ENCODE measurements at regions not wholly inside any gene's neighbourhood (a gene's known extent, or its start where the extent isn't known, plus 50 kb on each side); places are given as distances from the start of the nearest gene placed in this dataset.

- DNase-seq: no peak
Observed at GRCh38 chr9:7388755-7389154, 410.8 kb downstream of the DMAC1 start.

GRCh38 chr9:7387840-7388239 is 411.7 kb downstream of the DMAC1 start:
- DNase-seq: no peak

GRCh38 chr9:7382304-7382703 is 417.3 kb downstream of the DMAC1 start:
- no peak for DNase-seq

DNA sequence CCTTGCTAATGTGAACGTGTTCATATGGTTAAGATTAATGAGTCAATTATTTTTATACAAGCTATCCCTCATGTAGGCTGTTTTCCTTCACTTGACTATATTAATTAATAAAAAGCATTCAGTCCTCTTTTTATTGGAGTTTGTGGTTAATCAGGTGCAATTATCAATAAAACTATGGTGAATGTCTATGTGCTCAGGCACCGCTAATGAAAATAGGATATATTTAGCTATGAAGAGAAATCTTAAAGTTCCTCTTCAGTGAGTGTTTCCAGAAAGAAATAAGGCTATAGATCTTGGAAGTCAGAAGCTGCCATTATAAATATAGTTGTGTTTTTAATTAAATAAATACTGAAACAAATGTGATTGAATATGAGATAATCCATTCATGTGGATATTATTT is 422.1 kb downstream of the DMAC1 start:
- DNase-seq: no peak

GRCh38 chr9:7376833-7377232 is 422.7 kb downstream of the DMAC1 start:
- DNase-seq: no peak

DNA sequence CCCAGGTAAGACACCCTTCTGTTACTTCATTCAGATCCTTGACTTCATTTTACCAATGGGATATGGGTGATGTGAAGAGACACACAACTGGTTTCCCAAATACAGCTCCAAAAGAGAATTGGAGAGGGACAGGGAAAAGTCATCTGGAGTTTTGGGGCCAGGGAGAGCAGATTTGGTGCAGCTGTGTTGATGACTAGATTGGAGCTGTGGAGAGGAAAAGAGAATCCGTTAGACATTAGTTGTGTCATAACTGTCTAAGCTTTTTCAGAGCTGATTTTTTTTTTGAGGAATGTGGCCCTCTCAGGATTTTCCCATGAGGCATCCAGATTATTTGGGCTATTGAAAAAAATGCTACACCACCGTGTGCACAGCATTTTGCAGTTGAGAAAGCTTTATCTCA is 423.4 kb downstream of the DMAC1 start:
- no peak for DNase-seq

DNA sequence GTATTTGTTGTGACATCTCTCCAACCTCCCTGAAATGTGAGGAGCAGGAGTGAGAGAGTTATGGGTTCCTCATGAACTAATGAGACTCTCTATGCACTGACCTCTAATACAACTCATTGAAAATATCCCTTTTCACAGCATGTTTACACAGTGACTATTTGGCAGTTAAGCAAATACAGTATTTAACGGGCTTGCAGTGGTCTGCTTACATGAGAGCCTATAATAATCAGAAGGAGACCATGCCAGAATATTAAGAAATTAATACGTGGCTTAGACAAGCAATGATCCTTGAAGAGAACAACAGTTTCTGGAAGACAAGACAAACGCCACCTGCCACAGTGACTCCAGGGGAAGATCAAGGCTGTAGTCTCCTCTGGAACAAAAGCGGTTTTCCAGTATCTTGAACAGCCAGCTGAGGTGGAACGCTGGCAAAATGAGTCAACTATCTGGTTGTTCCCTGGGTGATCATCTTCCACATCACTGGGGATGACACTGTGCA is 424.5 kb downstream of the DMAC1 start:
- no peak for DNase-seq

DNA sequence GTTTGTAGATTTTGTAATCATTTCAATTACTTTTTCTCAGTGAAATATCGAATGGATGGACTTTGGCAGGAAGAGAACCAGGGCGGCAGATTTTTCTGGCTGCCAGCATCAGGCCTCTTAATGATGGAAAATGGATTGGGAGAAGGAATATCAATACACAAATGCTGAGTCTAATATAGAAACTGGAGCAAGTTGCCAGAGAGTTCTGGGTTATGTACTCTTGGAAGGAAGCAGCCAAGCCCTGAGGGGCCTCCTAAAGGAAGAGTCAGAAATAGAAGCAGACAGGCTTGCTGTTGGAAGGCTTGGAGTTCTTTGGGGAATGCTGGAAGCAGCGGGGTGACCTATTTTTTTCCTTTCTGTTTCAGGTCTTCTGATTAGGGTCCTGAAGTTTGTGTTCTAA is 428.6 kb downstream of the DMAC1 start:
- no peak for DNase-seq

DNA sequence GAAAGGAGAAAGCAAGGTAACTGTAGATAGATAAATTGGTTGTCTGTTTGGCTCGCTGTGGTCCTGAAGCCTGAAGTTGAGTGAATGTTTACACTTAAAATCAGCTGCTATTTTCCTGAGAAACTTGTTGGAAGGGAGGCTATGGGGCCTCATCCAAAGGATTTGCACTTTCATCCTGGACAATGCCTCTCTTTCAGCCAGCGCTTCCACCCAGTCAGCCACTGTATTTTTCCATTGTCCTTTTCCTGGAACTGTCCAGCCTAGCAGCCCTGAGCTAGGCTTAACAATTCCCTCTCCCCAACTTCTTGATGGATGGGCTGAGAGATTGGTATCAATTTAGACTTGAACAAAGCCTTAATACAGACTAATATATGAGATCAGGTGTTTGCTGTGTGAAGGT is 429.2 kb downstream of the DMAC1 start:
- DNase-seq: no peak

GRCh38 chr9:7369384-7369821 is 430.2 kb downstream of the DMAC1 start:
- DNase-seq: peak in 1 of 4 experiments; percentile 10

DNA sequence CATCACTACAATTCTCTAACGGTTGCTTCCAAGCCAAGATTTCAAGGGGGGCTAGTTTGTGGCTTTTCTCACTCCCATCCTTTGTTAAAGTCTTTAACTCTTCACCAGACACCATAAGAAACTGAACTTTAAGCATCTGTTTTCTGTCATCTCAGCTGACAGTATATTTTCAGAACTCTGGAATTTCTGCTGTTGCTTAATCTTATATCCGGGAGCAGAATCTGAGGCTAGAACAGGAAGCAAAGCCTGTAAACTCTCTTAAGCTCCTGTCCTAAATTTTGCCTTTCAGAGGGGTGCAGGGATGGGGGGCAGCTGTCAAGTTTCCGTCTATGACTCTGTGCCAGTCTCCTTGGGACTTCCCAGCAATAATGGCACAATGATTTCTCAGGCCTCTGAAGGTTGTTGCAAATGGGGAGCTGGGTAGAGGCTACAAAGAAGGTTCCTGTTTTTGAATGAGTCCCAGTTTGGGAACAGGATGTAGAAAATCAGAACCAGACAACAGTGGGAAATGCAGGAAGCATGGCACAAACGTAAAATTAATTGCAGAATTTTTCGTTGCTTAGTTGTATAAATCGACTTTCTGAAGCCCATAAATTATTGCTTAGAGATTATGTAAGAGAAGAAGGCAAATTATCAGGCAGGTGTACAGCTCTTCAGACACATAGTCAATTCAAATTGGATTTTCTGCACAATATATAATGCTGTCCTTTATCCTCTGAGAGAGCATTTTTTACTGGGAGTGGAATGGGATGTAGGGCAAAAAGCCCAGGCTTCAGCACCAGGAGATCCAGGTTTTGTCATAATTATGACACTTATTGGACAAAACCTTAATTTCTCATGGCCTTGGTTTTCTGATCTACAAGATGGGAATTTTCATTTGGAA is 430.9 kb downstream of the DMAC1 start:
- peak; percentile 43 to 79 (median 55) for DNase-seq

DNA sequence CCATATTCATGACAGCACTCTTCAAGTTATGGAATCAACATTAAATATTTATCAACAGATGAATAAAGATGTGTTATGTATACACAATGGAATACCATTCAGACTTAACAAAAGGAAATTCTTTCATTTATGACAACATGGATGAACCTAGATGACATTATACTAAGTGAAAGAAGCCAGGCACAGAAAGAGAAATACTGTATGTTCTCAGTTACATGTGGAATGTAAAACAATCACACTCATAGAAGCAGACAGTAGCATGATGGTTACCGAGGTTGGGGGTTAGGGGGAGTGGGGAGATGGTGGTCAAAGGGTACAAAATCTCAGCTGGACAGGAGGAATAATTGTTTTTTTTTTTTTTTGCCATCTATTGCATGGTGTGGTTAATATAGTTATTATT is 431.9 kb downstream of the DMAC1 start:
- no peak for DNase-seq

DNA sequence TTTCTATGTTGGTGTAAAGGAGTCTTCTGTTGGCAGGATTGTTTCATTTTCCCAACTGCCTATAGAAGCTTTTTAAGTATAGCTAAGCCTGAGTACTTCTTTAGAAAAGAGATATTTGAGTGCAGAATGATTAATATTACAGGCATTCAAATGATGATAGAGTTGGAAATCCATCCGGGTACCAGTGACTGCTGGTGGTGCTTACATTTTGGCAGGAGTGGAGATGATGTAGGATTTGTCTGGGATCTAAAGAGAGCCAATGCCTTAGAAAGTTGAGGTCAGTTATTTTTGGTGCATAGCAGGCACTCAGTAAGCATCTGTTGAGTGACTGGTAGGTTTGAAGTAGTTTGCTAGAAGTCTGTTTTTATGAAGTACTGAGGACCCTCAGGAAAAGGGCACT is 433.5 kb downstream of the DMAC1 start:
- no peak for DNase-seq

GRCh38 chr9:7363777-7364477 is 435.7 kb downstream of the DMAC1 start:
- DNase-seq: no peak

DNA sequence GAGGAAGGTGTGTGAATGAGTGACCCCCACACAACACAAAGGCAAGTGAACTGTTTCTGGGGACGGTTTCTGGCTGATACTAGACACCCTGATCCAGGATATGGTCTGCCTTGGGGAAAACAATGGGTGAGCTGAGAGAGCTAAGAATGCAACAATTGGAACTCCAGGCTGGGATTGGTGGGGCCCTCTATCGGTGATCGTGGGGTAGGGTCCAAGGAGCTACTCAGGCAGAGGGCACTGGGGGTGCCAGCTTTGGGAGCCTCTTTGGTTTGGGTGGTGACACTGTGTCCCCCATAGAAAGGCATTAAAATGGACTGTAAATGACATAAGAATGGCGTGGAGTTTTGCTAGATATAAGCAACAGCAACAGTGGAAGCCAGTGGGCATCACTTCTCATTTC is 439.1 kb downstream of the DMAC1 start:
- DNase-seq: no peak

- DNase-seq: peak in 1 of 4 experiments; percentile 20
Observed at GRCh38 chr9:7358876-7359275, 440.7 kb downstream of the DMAC1 start.

DNA sequence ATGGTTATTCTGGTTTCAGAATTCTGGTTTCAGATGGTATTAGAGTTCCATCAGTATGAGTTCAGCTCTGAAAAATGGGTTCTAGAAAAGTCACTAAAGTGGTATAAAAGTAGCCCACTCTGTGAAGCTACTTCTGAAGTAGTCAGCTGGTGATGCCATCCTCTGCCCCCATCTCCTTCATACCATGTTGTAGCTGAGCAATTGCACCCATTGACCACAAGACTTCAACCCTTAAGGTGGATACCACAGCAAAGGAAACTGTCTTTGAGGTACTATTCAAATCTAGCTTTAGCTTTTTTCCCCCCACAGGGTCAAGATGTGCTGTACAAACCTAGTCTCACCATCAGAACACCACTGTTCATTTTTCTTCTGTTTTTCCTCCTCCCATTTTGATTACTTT is 444.9 kb downstream of the DMAC1 start:
- no peak for DNase-seq

DNA sequence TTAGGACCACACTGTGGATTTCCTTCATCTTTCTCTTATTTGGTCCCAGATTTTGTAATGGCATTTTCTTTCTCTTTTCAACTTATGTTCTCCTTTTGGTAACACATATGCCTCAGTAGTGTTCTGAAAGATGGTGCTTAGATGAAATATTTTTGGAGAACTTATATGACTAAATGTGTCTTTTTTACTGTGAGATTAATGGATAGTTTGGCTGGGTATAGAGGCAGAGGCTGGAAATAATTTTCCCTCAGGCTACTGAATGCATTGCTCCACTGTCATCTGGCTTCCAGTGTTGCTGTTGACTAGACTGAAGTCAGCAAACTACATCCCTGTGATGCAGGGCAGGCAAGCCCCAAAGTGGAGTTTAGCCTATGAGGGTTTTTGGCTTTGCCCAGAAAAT is 450.9 kb downstream of the DMAC1 start:
- DNase-seq: no peak

GRCh38 chr9:7347556-7347955 is 452.0 kb downstream of the DMAC1 start:
- peak in 3 of 4 experiments; percentile 9 to 49 (median 14) for DNase-seq

GRCh38 chr9:7346144-7346543 is 453.4 kb downstream of the DMAC1 start:
- no peak for DNase-seq

DNA sequence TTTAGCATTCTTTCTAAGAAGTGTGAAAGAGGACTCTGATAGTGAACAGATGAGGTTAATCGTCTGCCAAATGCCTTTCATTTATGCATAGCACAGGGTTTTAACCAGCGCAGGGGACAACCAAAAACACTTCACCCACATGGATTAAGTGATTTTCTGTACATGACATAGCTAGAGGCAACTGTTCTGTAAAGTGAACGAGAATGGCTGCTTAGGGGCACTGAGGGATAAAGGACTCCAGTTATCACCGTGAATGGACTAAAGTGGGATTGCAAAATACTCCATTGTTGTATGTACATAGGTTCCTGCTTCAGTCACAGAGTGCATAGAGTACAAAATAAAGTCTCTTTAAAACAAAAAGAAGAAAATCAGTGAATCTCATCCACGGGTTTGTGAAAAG is 456.8 kb downstream of the DMAC1 start:
- DNase-seq: no peak

- DNase-seq: peak; percentile 9 to 60 (median 21)
Observed at GRCh38 chr9:7342229-7342628, 457.3 kb downstream of the DMAC1 start.

GRCh38 chr9:7341571-7341970 is 458.0 kb downstream of the DMAC1 start:
- no peak for DNase-seq

- DNase-seq: no peak
Observed at GRCh38 chr9:7340451-7340850, 459.1 kb downstream of the DMAC1 start.

Data from suppressor macrophage (primary cell).